SKM-1 (cell line): ENCODE measurements at regions not wholly inside any gene's neighbourhood (a gene's known extent, or its start where the extent isn't known, plus 50 kb on each side); places are given as distances from the start of the nearest gene placed in this dataset.

Source experiments
- DNase-seq: peaks from one replicate; lab custom pipeline; 2025; ENCODE audit not compliant: unreplicated experiment; lab: John Stamatoyannopoulos, UW

- DNase-seq: no peak
Measured at GRCh38 chr14:83342590-83342989, 1808.9 kb upstream of the SEL1L start.

GRCh38 chr14:83347874-83348273 is 1814.2 kb upstream of the SEL1L start:
- no peak for DNase-seq

- no peak for DNase-seq
Measured at GRCh38 chr14:83355609-83356008, 1822.0 kb upstream of the SEL1L start.

- no peak for DNase-seq
Measured at GRCh38 chr14:83356080-83356479, 1822.4 kb upstream of the SEL1L start.

- no peak for DNase-seq
Measured at GRCh38 chr14:83372271-83372670, 1838.6 kb upstream of the SEL1L start.

GRCh38 chr14:83379436-83379835 is 1845.8 kb upstream of the SEL1L start:
- DNase-seq: no peak

- DNase-seq: no peak
Measured at GRCh38 chr14:83384253-83384652, 1850.6 kb upstream of the SEL1L start.

- no peak for DNase-seq
Measured at GRCh38 chr14:83395321-83395720, 1861.7 kb upstream of the SEL1L start.

GRCh38 chr14:83416476-83416875 is 1882.8 kb upstream of the SEL1L start:
- no peak for DNase-seq

GRCh38 chr14:83419420-83419819 is 1885.8 kb upstream of the SEL1L start:
- no peak for DNase-seq

GRCh38 chr14:83421711-83422110 is 1888.1 kb upstream of the SEL1L start:
- no peak for DNase-seq

- DNase-seq: no peak
Measured at GRCh38 chr14:83425138-83425537, 1891.5 kb upstream of the SEL1L start.

- no peak for DNase-seq
Measured at GRCh38 chr14:83425706-83426105, 1892.1 kb upstream of the SEL1L start.

- DNase-seq: no peak
Measured at GRCh38 chr14:83433618-83434017, 1900.0 kb upstream of the SEL1L start.

- DNase-seq: no peak
Measured at GRCh38 chr14:83441801-83442200, 1908.1 kb upstream of the SEL1L start.

- no peak for DNase-seq
Measured at GRCh38 chr14:83455561-83455960, 1921.9 kb upstream of the SEL1L start.

- DNase-seq: no peak
Measured at GRCh38 chr14:83461521-83461920, 1927.9 kb upstream of the SEL1L start.

GRCh38 chr14:83462759-83463158 is 1929.1 kb upstream of the SEL1L start:
- no peak for DNase-seq

GRCh38 chr14:83463500-83464098 is 1929.9 kb upstream of the SEL1L start:
- DNase-seq: peak; percentile 0

GRCh38 chr14:83467811-83468210 is 1934.2 kb upstream of the SEL1L start:
- no peak for DNase-seq

GRCh38 chr14:83470466-83470865 is 1936.8 kb upstream of the SEL1L start:
- no peak for DNase-seq

GRCh38 chr14:83470959-83471695 is 1937.5 kb upstream of the SEL1L start:
- DNase-seq: no peak
